IPS-18a (cell line): ENCODE measurements at regions not wholly inside any gene's neighbourhood (a gene's known extent, or its start where the extent isn't known, plus 50 kb on each side); places are given as distances from the start of the nearest gene placed in this dataset.

Source experiments
- H3K27ac ChIP-seq: one replicate; pipeline ENCODE4 v1.5.1; 2013; ENCODE audit warnings: low read length
- H3K27me3 ChIP-seq: one replicate; pipeline ENCODE4 v1.6.1; 2013; ENCODE audit warnings: mild to moderate bottlenecking, low read length; ENCODE audit not compliant: control insufficient read depth, insufficient read depth
- H3K36me3 ChIP-seq: one replicate; pipeline ENCODE4 v1.6.1; 2013; ENCODE audit warnings: low read depth, low read length; ENCODE audit not compliant: control insufficient read depth
- H3K4me1 ChIP-seq: one replicate; pipeline ENCODE4 v1.6.1; 2013; ENCODE audit warnings: low read depth, low read length; ENCODE audit not compliant: control insufficient read depth
- H3K4me3 ChIP-seq: one replicate; pipeline ENCODE4 v1.5.1; 2013; ENCODE audit warnings: low read length
- H3K9ac ChIP-seq: one replicate; pipeline ENCODE4 v1.6.1; 2013; ENCODE audit warnings: mild to moderate bottlenecking, low read length, moderate library complexity
- H3K9me3 ChIP-seq: one replicate; pipeline ENCODE4 v1.6.1; 2013; ENCODE audit warnings: low read depth, low read length; ENCODE audit not compliant: control insufficient read depth

DNA sequence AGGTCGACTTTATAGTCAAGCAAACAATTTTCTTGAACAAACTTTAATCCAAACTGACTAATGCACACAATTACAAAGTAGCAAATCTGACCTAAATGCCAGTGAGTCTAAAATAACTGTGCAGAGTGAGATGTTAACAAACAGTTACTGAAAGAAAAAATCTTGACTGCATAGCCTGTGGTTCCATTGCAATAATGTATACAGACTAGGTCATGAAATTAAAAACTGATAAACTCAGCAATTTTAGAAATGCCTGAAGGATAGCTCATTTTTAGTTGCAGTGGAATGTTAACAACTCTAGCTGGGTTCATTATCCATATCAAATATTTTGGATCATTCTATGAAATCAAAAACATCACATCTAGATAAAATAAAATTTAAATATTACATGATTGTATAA, 73.4 kb upstream of the CDH12 start:
- Histone ChIP-seq H3K36me3 (no peaks in the 10 kb centered on the region), H3K27me3 (no peaks in the 10 kb centered on the region), H3K9ac (no peak overlapping the region), H3K4me1 (no peaks in the 10 kb centered on the region), H3K27ac (no peak overlapping the region), H3K9me3 (no peaks in the 10 kb centered on the region), H3K4me3 (no peak overlapping the region)

DNA sequence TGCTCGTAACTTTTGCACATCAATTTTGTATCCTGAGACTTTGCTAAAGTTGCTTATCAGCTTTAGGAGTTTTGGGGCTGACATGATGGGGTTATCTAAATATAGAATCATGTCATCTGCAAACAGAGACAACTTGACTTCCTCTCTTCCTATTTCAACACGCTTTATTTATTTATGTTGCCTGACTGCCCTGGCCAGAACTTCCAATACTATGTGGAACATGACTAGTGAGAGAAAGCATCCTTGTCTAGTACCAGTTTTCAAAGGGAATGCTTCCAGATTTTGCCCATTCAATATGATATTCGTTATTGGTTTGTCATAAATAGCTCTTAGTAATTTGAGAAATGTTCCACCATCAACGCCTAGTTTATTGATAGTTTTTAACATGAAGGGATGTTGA, 65.4 kb upstream of the CDH12 start:
- Histone ChIP-seq H3K4me1 (no peaks in the 10 kb centered on the region), H3K27ac (no peak overlapping the region), H3K36me3 (no peaks in the 10 kb centered on the region)

DNA sequence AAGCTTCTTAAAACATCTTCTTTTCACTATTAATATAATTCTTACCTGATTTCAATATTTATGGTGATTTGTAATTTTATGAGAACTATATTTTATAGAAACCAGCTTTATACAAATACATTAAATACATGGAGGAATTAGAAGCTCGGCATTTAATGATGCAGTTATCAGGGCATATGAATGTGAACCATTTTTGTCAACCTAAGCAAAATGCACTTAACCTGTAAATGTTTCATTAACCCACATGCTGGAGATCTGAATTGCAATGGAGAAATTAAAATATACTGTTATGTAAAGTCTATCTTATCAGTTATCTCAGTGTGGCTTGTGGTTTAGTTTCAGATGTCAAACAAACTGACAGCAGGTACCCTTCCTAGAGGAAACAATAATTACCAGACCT, 63.2 kb upstream of the CDH12 start:
- Histone ChIP-seq H3K9ac (no peak overlapping the region), H3K4me1 (peaks cover under 1% of the 10 kb centered on the region), H3K4me3 (no peak overlapping the region), H3K27ac (no peak overlapping the region), H3K36me3 (no peaks in the 10 kb centered on the region), H3K27me3 (no peaks in the 10 kb centered on the region), H3K9me3 (no peaks in the 10 kb centered on the region)

More for the DNA sequence above, 65.4 kb upstream of the CDH12 start:
- H3K27me3 ChIP-seq: no peaks in the 10 kb centered on the region
- no peak overlapping the region for H3K4me3 ChIP-seq
- H3K9ac ChIP-seq: no peak overlapping the region
- H3K9me3 ChIP-seq: no peaks in the 10 kb centered on the region

DNA sequence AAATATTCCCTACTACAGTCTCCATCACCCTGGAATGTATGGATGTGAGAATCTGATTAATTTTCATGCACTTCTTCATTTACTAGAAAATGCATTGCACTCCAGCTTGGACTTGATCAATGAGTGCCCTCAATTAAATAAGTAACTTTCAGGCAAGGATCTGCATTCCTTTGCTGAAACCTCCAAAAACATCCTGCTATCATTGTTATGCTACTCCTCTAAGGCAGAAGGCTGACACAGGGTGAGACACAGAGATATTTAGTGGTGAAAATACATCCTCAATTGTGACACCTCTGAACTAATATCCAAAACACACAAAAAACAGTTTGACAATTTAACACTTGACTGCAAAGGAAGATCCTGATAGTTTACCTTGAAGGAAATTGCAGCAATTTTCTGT, 57.9 kb upstream of the CDH12 start:
- H3K4me3 ChIP-seq: no peak overlapping the region
- no peaks in the 10 kb centered on the region for H3K9me3 ChIP-seq
- H3K4me1 ChIP-seq: peaks cover 8% of the 10 kb centered on the region
- no peak overlapping the region for H3K27ac ChIP-seq
- H3K9ac ChIP-seq: no peak overlapping the region
- no peaks in the 10 kb centered on the region for H3K27me3 ChIP-seq
- H3K36me3 ChIP-seq: no peaks in the 10 kb centered on the region

DNA sequence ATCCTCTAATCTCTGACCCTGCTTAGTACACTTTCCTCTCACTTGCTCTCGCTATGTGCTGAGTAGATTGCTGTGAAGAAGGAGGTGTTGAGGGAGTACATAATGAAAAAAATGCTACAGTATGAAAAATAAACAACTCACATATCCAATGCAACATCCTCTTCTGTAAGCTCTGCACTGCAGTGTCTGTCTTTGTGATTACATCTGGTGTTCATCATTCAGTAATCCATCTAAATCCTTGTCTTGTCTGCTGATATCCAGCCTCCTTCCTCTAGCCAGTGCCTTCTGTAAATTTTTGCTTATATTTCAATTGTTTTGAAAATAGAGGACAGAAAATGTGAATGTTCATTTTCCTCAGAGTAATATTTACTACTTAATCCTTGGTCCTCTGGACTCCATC, 57.4 kb upstream of the CDH12 start:
- no peaks in the 10 kb centered on the region for H3K9me3 ChIP-seq
- H3K4me1 ChIP-seq: peaks cover 8% of the 10 kb centered on the region
- H3K4me3 ChIP-seq: no peak overlapping the region
- no peaks in the 10 kb centered on the region for H3K36me3 ChIP-seq
- H3K9ac ChIP-seq: no peak overlapping the region
- no peak overlapping the region for H3K27ac ChIP-seq
- no peaks in the 10 kb centered on the region for H3K27me3 ChIP-seq

DNA sequence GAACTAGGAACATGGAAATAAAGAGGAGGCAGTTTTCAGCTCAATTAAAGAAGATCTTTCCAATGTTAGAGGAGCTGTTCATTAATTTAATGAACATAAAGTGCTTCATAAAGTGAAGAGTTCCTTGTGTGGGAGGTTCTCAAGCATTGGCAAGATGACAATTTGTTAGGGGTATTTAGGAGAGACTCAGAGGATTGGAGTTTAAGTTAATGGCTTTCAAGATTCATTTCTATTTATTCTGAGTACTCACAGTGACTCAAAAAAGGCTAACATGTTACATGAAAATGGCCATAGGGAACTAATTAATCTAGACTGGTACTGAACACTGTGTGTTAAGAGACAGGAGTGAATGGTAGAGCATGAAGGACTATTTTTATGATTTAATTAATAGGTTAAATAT, 55.4 kb upstream of the CDH12 start:
- no peak overlapping the region for H3K9ac ChIP-seq
- peaks cover 8% of the 10 kb centered on the region for H3K4me1 ChIP-seq
- H3K36me3 ChIP-seq: no peaks in the 10 kb centered on the region

DNA sequence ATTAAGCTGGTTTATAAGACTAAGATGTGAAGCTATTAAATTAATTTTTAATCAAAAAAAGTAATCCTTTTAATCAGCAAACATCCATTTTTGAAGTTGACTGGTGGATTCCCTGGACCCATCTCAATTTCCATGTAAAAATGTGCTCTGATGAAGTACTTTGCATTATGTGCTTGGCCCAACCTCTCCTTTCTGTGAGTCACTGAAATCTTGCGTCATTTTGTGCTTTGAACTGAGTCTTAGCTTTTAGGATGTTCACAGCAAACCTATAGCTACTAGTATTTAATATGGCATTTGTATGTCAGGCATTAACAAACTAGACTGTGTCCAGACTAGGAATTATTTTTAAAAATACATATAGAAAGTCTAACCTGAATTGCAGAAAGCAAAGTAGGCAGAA, 55.0 kb upstream of the CDH12 start:
- Histone ChIP-seq H3K4me3 (no peak overlapping the region), H3K4me1 (peaks cover 8% of the 10 kb centered on the region), H3K9ac (no peak overlapping the region), H3K27ac (no peak overlapping the region), H3K27me3 (no peaks in the 10 kb centered on the region), H3K36me3 (no peaks in the 10 kb centered on the region), H3K9me3 (no peaks in the 10 kb centered on the region)

More for the DNA sequence above, 55.4 kb upstream of the CDH12 start:
- Histone ChIP-seq H3K27me3 (no peaks in the 10 kb centered on the region), H3K27ac (no peak overlapping the region), H3K4me3 (no peak overlapping the region), H3K9me3 (no peaks in the 10 kb centered on the region)
